ENCODE measurements at regions not wholly inside any gene's neighbourhood (a gene's known extent, or its start where the extent isn't known, plus 50 kb on each side); places are given as distances from the start of the nearest gene placed in this dataset.

- TF ChIP-seq, protein P1, sequence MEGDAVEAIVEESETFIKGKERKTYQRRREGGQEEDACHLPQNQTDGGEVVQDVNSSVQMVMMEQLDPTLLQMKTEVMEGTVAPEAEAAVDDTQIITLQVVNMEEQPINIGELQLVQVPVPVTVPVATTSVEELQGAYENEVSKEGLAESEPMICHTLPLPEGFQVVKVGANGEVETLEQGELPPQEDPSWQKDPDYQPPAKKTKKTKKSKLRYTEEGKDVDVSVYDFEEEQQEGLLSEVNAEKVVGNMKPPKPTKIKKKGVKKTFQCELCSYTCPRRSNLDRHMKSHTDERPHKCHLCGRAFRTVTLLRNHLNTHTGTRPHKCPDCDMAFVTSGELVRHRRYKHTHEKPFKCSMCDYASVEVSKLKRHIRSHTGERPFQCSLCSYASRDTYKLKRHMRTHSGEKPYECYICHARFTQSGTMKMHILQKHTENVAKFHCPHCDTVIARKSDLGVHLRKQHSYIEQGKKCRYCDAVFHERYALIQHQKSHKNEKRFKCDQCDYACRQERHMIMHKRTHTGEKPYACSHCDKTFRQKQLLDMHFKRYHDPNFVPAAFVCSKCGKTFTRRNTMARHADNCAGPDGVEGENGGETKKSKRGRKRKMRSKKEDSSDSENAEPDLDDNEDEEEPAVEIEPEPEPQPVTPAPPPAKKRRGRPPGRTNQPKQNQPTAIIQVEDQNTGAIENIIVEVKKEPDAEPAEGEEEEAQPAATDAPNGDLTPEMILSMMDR (IDR thresholded peaks at IDR 0.05; ENCODE audit: insufficient read depth, low read depth, low read length, missing control alignments): no peak
- DNase-seq (ENCODE audit: low read depth): no peak
Observed at GRCh38 chr1:244964112-244964971, 100.0 kb upstream of the HNRNPU start.

GRCh38 chr1:244963231-244963826, 99.0 kb upstream of the HNRNPU start:
- TF ChIP-seq, protein P1 (IDR thresholded peaks at IDR 0.05; ENCODE audit: insufficient read depth, low read depth, low read length, missing control alignments): no peak
- DNase-seq (ENCODE audit: low read depth): no peak
- H3K4me3 ChIP-seq (ENCODE audit: low read depth, low read length): no peak overlapping the region

More at GRCh38 chr1:244964112-244964971, 100.0 kb upstream of the HNRNPU start:
- H3K4me3 ChIP-seq (ENCODE audit: low read depth, low read length): no peak overlapping the region

GRCh38 chr1:244962130-244962529, 97.8 kb upstream of the HNRNPU start:
- no peak overlapping the region for H3K4me3 ChIP-seq (ENCODE audit: low read depth, low read length)
- TF ChIP-seq, protein P1 (IDR thresholded peaks at IDR 0.05; ENCODE audit: insufficient read depth, low read depth, low read length, missing control alignments): no peak
- DNase-seq (ENCODE audit: low read depth): no peak

- no peak for DNase-seq (ENCODE audit: low read depth)
- TF ChIP-seq, protein P1 (IDR thresholded peaks at IDR 0.05; ENCODE audit: insufficient read depth, low read depth, low read length, missing control alignments): no peak
- H3K4me3 ChIP-seq (ENCODE audit: low read depth, low read length): no peak overlapping the region
Observed at GRCh38 chr1:244960904-244961303, 96.6 kb upstream of the HNRNPU start.

DNA sequence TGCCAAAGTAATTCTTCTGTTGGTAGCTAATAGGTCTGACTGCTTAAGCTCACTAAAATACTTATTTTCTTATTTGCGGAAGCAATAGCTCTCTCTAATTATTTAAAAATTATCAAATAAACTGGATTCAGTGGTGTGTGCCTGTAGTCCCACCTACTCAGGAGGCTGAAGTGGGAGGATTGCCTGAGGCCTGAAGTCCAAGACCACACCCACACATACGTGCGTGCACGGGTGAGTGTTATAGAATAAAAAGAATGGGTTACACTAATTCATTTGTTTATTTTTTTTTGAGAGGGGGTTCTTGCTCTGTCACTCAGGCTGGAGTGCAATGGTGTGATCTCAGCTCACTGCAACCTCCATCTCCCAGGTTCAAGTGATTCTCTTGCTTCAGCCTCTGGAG, 94.2 kb upstream of the HNRNPU start:
- no peak for DNase-seq (ENCODE audit: low read depth)
- TF ChIP-seq, protein P1 (IDR thresholded peaks at IDR 0.05; ENCODE audit: insufficient read depth, low read depth, low read length, missing control alignments): no peak

GRCh38 chr1:244957525-244957924, 93.2 kb upstream of the HNRNPU start:
- TF ChIP-seq, protein P1 (IDR thresholded peaks at IDR 0.05; ENCODE audit: insufficient read depth, low read depth, low read length, missing control alignments): no peak
- no peak overlapping the region for H3K4me3 ChIP-seq (ENCODE audit: low read depth, low read length)
- DNase-seq (ENCODE audit: low read depth): peak; percentile 24

More for the DNA sequence above, 94.2 kb upstream of the HNRNPU start:
- no peak overlapping the region for H3K4me3 ChIP-seq (ENCODE audit: low read depth, low read length)
